ENCODE measurements at regions not wholly inside any gene's neighbourhood (a gene's known extent, or its start where the extent isn't known, plus 50 kb on each side); places are given as distances from the start of the nearest gene placed in this dataset.

GRCh38 chr1:199353906-199354305, 673.6 kb upstream of the NR5A2 start:
- H2BK12ac ChIP-seq (ENCODE audit: low read length), result no peak overlapping the region
- H4K8ac ChIP-seq (ENCODE audit: low read depth, low read length), result no peak overlapping the region
- no peaks in the 10 kb centered on the region for H3K36me3 ChIP-seq (ENCODE audit: control insufficient read depth in 1 of 2, insufficient read depth in 2 of 2, low read length in 2 of 2)
- H3K4me1 ChIP-seq (ENCODE audit: control insufficient read depth in 1 of 2, insufficient read depth in 2 of 2, low read length in 2 of 2), result no peaks in the 10 kb centered on the region
- no peak overlapping the region for H4K12ac ChIP-seq (ENCODE audit: low read depth, low read length)
- H3K9me3 ChIP-seq (ENCODE audit: insufficient read depth, low read depth, low read length), result no peaks in the 10 kb centered on the region
- no peak overlapping the region for H3K18ac ChIP-seq (ENCODE audit: low read length)
- no peaks in the 10 kb centered on the region for H3K79me1 ChIP-seq (ENCODE audit: low read length)
- H3K4ac ChIP-seq (ENCODE audit: low read depth, low read length), result no peak overlapping the region
- H3K27me3 ChIP-seq (ENCODE audit: insufficient read depth, low read length), result no peaks in the 10 kb centered on the region
- H3K4me3 ChIP-seq (ENCODE audit: low read depth, low read length), result no peak overlapping the region
- no peak overlapping the region for H3K9ac ChIP-seq (ENCODE audit: low read length)
- DNase-seq, result no peak
- no CpG with 5 or more reads among the region's 2 CpGs for WGBS (ENCODE audit: extremely low coverage, insufficient coverage, insufficient read length)
- no peak overlapping the region for H3K23ac ChIP-seq (ENCODE audit: low read length)
- no peak overlapping the region for H2AK5ac ChIP-seq (ENCODE audit: low read length)
- H4K91ac ChIP-seq (ENCODE audit: low read depth, low read length), result no peak overlapping the region
- no peak overlapping the region for H3K27ac ChIP-seq (ENCODE audit: low read depth, low read length)
- no peak overlapping the region for H2BK120ac ChIP-seq (ENCODE audit: insufficient read depth, low read length, poor library complexity)
- no peak overlapping the region for H3K14ac ChIP-seq (ENCODE audit: low read length)
- H3K4me2 ChIP-seq (ENCODE audit: low read length), result no peak overlapping the region
- H3K79me2 ChIP-seq (ENCODE audit: control insufficient read depth, insufficient read depth, low read length, poor library complexity), result no peaks in the 10 kb centered on the region
- H2BK5ac ChIP-seq (ENCODE audit: low read depth, low read length, poor library complexity), result no peak overlapping the region
- H2AFZ ChIP-seq (ENCODE audit: insufficient read depth, low read length, poor library complexity), result no peak overlapping the region

GRCh38 chr1:199356561-199356960, 670.9 kb upstream of the NR5A2 start:
- H4K12ac ChIP-seq (ENCODE audit: low read depth, low read length), result no peak overlapping the region

GRCh38 chr1:199357599-199357998, 669.9 kb upstream of the NR5A2 start:
- no peak overlapping the region for H4K91ac ChIP-seq (ENCODE audit: low read depth, low read length)
- no peaks in the 10 kb centered on the region for H3K79me1 ChIP-seq (ENCODE audit: low read length)
- H3K9me3 ChIP-seq (ENCODE audit: insufficient read depth, low read depth, low read length), result no peaks in the 10 kb centered on the region
- no peak for DNase-seq
- no peak overlapping the region for H4K12ac ChIP-seq (ENCODE audit: low read depth, low read length)
- H3K23ac ChIP-seq (ENCODE audit: low read length), result no peak overlapping the region
- H3K4me1 ChIP-seq (ENCODE audit: control insufficient read depth in 1 of 2, insufficient read depth in 2 of 2, low read length in 2 of 2), result no peaks in the 10 kb centered on the region
- H2AK5ac ChIP-seq (ENCODE audit: low read length), result no peak overlapping the region
- H2AFZ ChIP-seq (ENCODE audit: insufficient read depth, low read length, poor library complexity), result no peak overlapping the region
- H3K36me3 ChIP-seq (ENCODE audit: control insufficient read depth in 1 of 2, insufficient read depth in 2 of 2, low read length in 2 of 2), result no peaks in the 10 kb centered on the region
- no peak overlapping the region for H3K4me3 ChIP-seq (ENCODE audit: low read depth, low read length)
- H2BK120ac ChIP-seq (ENCODE audit: insufficient read depth, low read length, poor library complexity), result no peak overlapping the region
- H3K18ac ChIP-seq (ENCODE audit: low read length), result no peak overlapping the region
- H3K27ac ChIP-seq (ENCODE audit: low read depth, low read length), result no peak overlapping the region
- no peak overlapping the region for H3K14ac ChIP-seq (ENCODE audit: low read length)
- no peak overlapping the region for H3K4me2 ChIP-seq (ENCODE audit: low read length)
- no peaks in the 10 kb centered on the region for H3K27me3 ChIP-seq (ENCODE audit: insufficient read depth, low read length)
- no peak overlapping the region for H3K9ac ChIP-seq (ENCODE audit: low read length)
- no peaks in the 10 kb centered on the region for H3K79me2 ChIP-seq (ENCODE audit: control insufficient read depth, insufficient read depth, low read length, poor library complexity)
- no peak overlapping the region for H3K4ac ChIP-seq (ENCODE audit: low read depth, low read length)
- no CpG with 5 or more reads among the region's 3 CpGs for WGBS (ENCODE audit: extremely low coverage, insufficient coverage, insufficient read length)
- no peak overlapping the region for H2BK12ac ChIP-seq (ENCODE audit: low read length)
- no peak overlapping the region for H4K8ac ChIP-seq (ENCODE audit: low read depth, low read length)
- H2BK5ac ChIP-seq (ENCODE audit: low read depth, low read length, poor library complexity), result no peak overlapping the region

More at GRCh38 chr1:199356561-199356960, 670.9 kb upstream of the NR5A2 start:
- Histone ChIP-seq H2BK12ac (ENCODE audit: low read length) (no peak overlapping the region), H3K4me3 (ENCODE audit: low read depth, low read length) (no peak overlapping the region), H3K79me1 (ENCODE audit: low read length) (no peaks in the 10 kb centered on the region), H2BK5ac (ENCODE audit: low read depth, low read length, poor library complexity) (no peak overlapping the region), H3K9ac (ENCODE audit: low read length) (no peak overlapping the region), H2AK5ac (ENCODE audit: low read length) (no peak overlapping the region), H3K4me1 (ENCODE audit: control insufficient read depth in 1 of 2, insufficient read depth in 2 of 2, low read length in 2 of 2) (no peaks in the 10 kb centered on the region), H3K27ac (ENCODE audit: low read depth, low read length) (no peak overlapping the region), H3K23ac (ENCODE audit: low read length) (no peak overlapping the region), H3K14ac (ENCODE audit: low read length) (no peak overlapping the region), H3K27me3 (ENCODE audit: insufficient read depth, low read length) (no peaks in the 10 kb centered on the region), H2AFZ (ENCODE audit: insufficient read depth, low read length, poor library complexity) (no peak overlapping the region), H3K9me3 (ENCODE audit: insufficient read depth, low read depth, low read length) (no peaks in the 10 kb centered on the region), H4K91ac (ENCODE audit: low read depth, low read length) (no peak overlapping the region), H3K36me3 (ENCODE audit: control insufficient read depth in 1 of 2, insufficient read depth in 2 of 2, low read length in 2 of 2) (no peaks in the 10 kb centered on the region), H3K4ac (ENCODE audit: low read depth, low read length) (no peak overlapping the region), H4K8ac (ENCODE audit: low read depth, low read length) (no peak overlapping the region), H3K4me2 (ENCODE audit: low read length) (no peak overlapping the region), H2BK120ac (ENCODE audit: insufficient read depth, low read length, poor library complexity) (no peak overlapping the region), H3K18ac (ENCODE audit: low read length) (no peak overlapping the region), H3K79me2 (ENCODE audit: control insufficient read depth, insufficient read depth, low read length, poor library complexity) (no peaks in the 10 kb centered on the region)
- WGBS (ENCODE audit: extremely low coverage, insufficient coverage, insufficient read length), result no CpG with 5 or more reads among the region's 2 CpGs
- DNase-seq, result no peak

- Histone ChIP-seq H2BK120ac (ENCODE audit: insufficient read depth, low read length, poor library complexity) (no peak overlapping the region), H4K8ac (ENCODE audit: low read depth, low read length) (no peak overlapping the region), H3K4ac (ENCODE audit: low read depth, low read length) (no peak overlapping the region), H3K9ac (ENCODE audit: low read length) (no peak overlapping the region), H3K4me2 (ENCODE audit: low read length) (no peak overlapping the region), H3K4me1 (ENCODE audit: control insufficient read depth in 1 of 2, insufficient read depth in 2 of 2, low read length in 2 of 2) (no peaks in the 10 kb centered on the region), H4K91ac (ENCODE audit: low read depth, low read length) (no peak overlapping the region), H2BK12ac (ENCODE audit: low read length) (no peak overlapping the region), H3K9me3 (ENCODE audit: insufficient read depth, low read depth, low read length) (no peaks in the 10 kb centered on the region), H3K36me3 (ENCODE audit: control insufficient read depth in 1 of 2, insufficient read depth in 2 of 2, low read length in 2 of 2) (no peaks in the 10 kb centered on the region), H3K14ac (ENCODE audit: low read length) (no peak overlapping the region), H3K79me2 (ENCODE audit: control insufficient read depth, insufficient read depth, low read length, poor library complexity) (no peaks in the 10 kb centered on the region), H3K27ac (ENCODE audit: low read depth, low read length) (no peak overlapping the region), H3K4me3 (ENCODE audit: low read depth, low read length) (no peak overlapping the region), H3K18ac (ENCODE audit: low read length) (no peak overlapping the region), H3K79me1 (ENCODE audit: low read length) (no peaks in the 10 kb centered on the region), H2AFZ (ENCODE audit: insufficient read depth, low read length, poor library complexity) (no peak overlapping the region), H2AK5ac (ENCODE audit: low read length) (no peak overlapping the region), H3K27me3 (ENCODE audit: insufficient read depth, low read length) (no peaks in the 10 kb centered on the region), H2BK5ac (ENCODE audit: low read depth, low read length, poor library complexity) (no peak overlapping the region), H4K12ac (ENCODE audit: low read depth, low read length) (no peak overlapping the region), H3K23ac (ENCODE audit: low read length) (no peak overlapping the region)
- no peak for DNase-seq
- WGBS (ENCODE audit: extremely low coverage, insufficient coverage, insufficient read length), result no CpG with 5 or more reads among the region's 1 CpG
Observed at GRCh38 chr1:199362996-199363395, 664.5 kb upstream of the NR5A2 start.

Data from trophoblast cell (in vitro differentiated cells and primary cell).